22Rv1 (cell line): ENCODE measurements at regions not wholly inside any gene's neighbourhood (a gene's known extent, or its start where the extent isn't known, plus 50 kb on each side); places are given as distances from the start of the nearest gene placed in this dataset.

Experiments used
- H3K27ac ChIP-seq: fragments of 450-650 bp; 2 replicates; pipeline ENCODE4 v1.5.1; 2017
- ZFX ChIP-seq: fragments of 450-650 bp; IDR thresholded peaks from 2 replicates; pipeline ENCODE4 v1.6.1; 2017; ENCODE audit warnings: antibody characterized with exemption, borderline replicate concordance
- TF ChIP-seq, protein P1 (sequence below): fragments of 450-650 bp; IDR thresholded peaks from 2 replicates; pipeline ENCODE4 v1.5.1; 2017; ENCODE audit warnings: mild to moderate bottlenecking

DNA sequence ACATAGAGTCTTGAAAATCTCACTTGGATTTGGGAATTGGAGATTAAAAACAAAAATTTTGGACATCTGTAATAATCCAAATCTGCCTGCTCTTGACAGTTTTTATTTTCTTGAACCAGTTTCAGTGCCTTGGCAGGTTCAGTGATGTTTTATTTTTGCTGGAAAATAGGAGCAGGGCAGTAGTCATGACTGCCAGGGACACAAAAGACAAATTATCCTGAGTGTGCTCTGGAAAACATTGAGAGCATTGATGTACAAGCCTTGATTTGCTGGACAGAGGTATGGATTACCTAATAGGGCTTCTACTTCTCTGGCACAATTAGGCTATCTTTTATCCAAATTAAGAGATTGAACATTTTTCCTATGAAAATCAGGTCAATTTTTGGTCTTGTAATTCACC lies 123.4 kb upstream of the SFRP2 start:
- TF ChIP-seq ZFX: no peak
- TF ChIP-seq, protein P1, sequence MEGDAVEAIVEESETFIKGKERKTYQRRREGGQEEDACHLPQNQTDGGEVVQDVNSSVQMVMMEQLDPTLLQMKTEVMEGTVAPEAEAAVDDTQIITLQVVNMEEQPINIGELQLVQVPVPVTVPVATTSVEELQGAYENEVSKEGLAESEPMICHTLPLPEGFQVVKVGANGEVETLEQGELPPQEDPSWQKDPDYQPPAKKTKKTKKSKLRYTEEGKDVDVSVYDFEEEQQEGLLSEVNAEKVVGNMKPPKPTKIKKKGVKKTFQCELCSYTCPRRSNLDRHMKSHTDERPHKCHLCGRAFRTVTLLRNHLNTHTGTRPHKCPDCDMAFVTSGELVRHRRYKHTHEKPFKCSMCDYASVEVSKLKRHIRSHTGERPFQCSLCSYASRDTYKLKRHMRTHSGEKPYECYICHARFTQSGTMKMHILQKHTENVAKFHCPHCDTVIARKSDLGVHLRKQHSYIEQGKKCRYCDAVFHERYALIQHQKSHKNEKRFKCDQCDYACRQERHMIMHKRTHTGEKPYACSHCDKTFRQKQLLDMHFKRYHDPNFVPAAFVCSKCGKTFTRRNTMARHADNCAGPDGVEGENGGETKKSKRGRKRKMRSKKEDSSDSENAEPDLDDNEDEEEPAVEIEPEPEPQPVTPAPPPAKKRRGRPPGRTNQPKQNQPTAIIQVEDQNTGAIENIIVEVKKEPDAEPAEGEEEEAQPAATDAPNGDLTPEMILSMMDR: no peak
- no peak overlapping the region for H3K27ac ChIP-seq

DNA sequence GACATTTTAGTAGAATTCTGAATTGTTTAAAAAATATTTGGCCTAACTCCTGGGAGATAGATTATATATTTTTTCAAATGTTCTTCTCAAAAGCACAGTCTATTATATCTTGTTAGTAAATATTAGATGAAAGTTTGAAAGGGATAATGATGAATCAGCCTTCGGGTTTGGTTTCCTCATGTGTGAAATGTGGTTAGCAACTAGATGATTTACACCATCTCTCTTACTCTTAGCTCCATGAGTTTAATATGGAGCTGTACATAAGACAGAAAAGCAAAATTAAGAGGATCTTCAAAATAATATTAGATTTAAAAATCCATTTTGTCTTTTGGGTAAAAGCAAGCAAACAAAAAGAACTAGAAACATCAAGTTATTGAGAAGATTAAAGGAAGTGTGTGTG lies 120.8 kb upstream of the SFRP2 start:
- no peak for TF ChIP-seq ZFX
- TF ChIP-seq, protein P1: no peak
- H3K27ac ChIP-seq: no peak overlapping the region

DNA sequence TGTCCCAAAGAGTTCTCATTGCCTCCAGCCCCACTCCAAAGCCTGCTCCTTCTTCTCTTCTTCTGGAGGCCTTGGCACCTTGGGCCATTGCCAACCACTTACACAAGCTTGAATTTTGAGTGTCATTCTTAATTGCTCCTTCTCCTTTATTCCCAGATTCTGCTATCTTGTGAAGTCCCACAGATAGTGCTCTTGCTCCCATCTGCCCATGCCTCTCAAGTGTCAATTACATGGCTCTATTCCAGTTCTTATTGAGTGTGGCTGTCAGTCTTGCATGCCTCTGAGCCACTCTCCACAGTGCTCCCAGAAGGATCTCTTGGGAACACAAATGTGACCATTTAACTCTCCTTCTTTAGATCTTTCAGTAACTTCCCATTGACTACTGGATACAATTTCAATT lies 117.3 kb upstream of the SFRP2 start:
- no peak overlapping the region for H3K27ac ChIP-seq
- TF ChIP-seq, protein P1: no peak
- TF ChIP-seq ZFX: no peak

DNA sequence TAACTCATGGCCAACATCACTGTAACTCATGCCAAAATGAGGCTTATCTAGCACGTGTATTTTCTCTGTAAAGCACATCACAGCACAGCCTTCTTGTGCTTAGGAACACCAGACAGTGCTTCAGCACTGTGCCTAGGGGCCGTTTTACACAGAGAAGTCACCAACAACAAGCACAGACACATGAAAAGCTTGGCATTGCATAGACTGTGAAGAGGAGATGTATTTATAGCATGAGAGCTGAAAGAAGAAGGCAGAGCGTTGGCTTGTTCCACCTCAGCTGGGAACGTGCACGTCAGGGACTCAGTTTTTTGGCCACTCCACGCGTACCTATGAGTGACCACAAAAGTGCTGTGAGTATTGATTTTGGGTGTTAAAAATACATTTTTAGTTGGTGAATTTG lies 116.3 kb upstream of the SFRP2 start:
- no peak overlapping the region for H3K27ac ChIP-seq
- TF ChIP-seq ZFX: no peak

DNA sequence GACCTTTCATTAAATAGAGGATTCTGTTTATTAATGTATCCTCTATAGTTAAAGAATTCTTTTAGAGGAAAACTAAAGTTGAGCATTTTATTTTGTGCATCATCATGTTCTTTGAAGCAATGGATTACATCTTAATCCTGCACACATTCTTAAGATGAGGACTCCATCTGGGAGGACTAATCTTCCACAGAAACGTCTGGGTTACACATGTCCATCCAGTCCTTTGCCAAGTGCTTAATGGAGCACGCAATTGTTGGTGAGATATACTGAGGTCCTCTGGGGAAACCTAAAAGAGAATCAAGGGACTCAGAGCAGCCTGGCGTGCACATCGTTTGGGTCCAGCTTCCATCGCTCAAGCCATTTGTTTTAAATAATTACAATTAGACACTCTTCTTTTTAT lies 115.1 kb upstream of the SFRP2 start:
- TF ChIP-seq, protein P1: no peak
- no peak overlapping the region for H3K27ac ChIP-seq

DNA sequence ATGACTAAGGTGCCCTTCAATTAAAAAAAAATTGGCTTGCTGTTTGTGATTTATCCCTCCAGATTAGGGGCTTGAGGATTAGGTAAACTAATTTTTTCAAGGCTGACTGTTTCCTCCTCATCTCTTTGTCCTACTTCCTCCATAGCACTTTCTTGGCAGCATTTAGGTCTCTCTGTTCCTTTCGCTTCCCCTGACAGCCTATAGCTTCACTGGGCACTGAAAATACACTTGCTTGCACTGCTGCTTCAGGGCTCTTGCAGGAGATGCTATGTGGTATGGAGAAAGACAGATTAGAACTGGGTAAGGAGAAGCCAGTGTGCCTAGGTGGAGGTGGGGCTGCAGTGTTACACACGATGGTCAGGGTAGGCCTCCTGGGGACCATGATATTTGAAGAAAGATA lies 112.3 kb upstream of the SFRP2 start:
- H3K27ac ChIP-seq: no peak overlapping the region
- TF ChIP-seq ZFX: no peak
- TF ChIP-seq, protein P1: no peak

DNA sequence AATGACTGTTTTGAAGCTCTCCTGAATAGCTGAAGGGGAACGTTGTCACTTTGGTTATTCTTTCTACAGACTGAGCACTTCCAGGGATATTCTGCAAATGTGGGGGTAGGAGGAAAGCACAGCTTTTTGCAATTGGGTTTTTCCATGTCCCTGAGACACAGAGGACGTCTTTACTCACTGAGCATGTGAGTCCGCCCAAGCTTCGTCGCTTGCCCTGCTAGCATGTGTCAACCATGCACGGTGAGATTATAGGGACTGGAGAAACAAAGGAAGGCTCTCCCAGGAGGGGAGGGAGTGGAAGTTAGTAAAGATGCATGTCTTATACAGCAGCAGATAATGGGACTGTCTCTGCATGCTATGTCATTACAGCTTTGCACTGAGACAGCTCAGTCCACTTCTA lies 111.5 kb upstream of the SFRP2 start:
- no peak overlapping the region for H3K27ac ChIP-seq
- TF ChIP-seq, protein P1: no peak
- TF ChIP-seq ZFX: no peak

DNA sequence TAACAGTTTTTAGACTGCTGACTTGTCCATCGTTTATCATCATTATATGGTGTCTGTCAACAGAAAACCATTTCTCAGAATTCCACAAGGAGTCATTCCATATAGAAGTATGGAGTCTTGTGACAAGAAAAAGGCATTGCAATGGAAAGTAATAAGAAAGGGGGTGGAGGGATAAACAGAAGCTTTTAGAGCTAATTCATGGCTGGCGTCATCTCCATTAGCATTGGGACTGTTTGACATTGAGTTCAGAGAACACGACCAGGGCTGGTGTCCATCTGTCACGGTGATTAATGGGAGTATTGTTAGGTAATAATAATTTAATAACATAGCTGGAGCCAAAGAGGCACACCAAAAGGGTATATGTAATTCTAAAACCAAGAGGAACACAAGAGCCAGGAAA lies 101.9 kb upstream of the SFRP2 start:
- no peak overlapping the region for H3K27ac ChIP-seq
- no peak for TF ChIP-seq ZFX
- TF ChIP-seq, protein P1: no peak
